A673 (cell line): ENCODE measurements at regions not wholly inside any gene's neighbourhood (a gene's known extent, or its start where the extent isn't known, plus 50 kb on each side); places are given as distances from the start of the nearest gene placed in this dataset.

ENCODE experiments used
- BruUV-seq: library from RNA; stranded (reverse); fragments of 400-500 nt; replicated peaks from 2 replicates; lab custom pipeline; 2021; lab: Mats Ljungman, UMichigan
- CTCF ChIA-PET: fragments of 300-600 bp; sonication (Branson Sonifier 250); formaldehyde crosslinking; loops from one replicate; lab custom pipeline; 2022; ENCODE audit warnings: antibody characterized with exemption; lab: Charles Lee
- POLR2A ChIA-PET: fragments of 300-600 bp; sonication (Branson Sonifier 250); formaldehyde crosslinking; loops from one replicate; lab custom pipeline; 2022; ENCODE audit warnings: antibody characterized with exemption; ENCODE audit not compliant: low non-redundant PET; lab: Charles Lee
- DNase-seq: peaks from one replicate; pipeline ENCODE4 v3.0.0-alpha.2; 2015; ENCODE audit warnings: low spot score
- H3K27ac ChIP-seq: fragments of 200-600 bp; sonication (generic); 2 replicates; pipeline ENCODE4 v1.5.1; 2016; ENCODE audit warnings: mixed run types, low read depth, mild to moderate bottlenecking, mixed read lengths, antibody characterized with exemption, low read length; ENCODE audit not compliant: poor library complexity, severe bottlenecking
- H3K27me3 ChIP-seq: fragments of 200-600 bp; sonication (generic); replicated peaks from 2 replicates; pipeline ENCODE4 v1.6.1; 2017; ENCODE audit warnings: mixed run types, low read depth, mild to moderate bottlenecking, mixed read lengths, antibody characterized with exemption, low read length; ENCODE audit not compliant: insufficient read depth, poor library complexity
- H3K36me3 ChIP-seq: fragments of 200-600 bp; sonication (generic); 2 replicates; pipeline ENCODE4 v1.6.1; 2016; ENCODE audit warnings: mixed run types, mild to moderate bottlenecking, mixed read lengths, antibody characterized with exemption, low read length; ENCODE audit not compliant: insufficient read depth, poor library complexity, severe bottlenecking
- H3K4me1 ChIP-seq: fragments of 200-600 bp; sonication (generic); 2 replicates; pipeline ENCODE4 v1.6.1; 2017; ENCODE audit warnings: mixed run types, mild to moderate bottlenecking, mixed read lengths, antibody characterized with exemption, low read length; ENCODE audit not compliant: insufficient read depth, poor library complexity, severe bottlenecking
- H3K4me3 ChIP-seq: fragments of 200-600 bp; sonication (generic); 2 replicates; pipeline ENCODE4 v1.5.1; 2016; ENCODE audit warnings: low read depth, mixed run types, mild to moderate bottlenecking, mixed read lengths, low read length; ENCODE audit not compliant: poor library complexity, severe bottlenecking
- H3K9me3 ChIP-seq: fragments of 200-600 bp; sonication (generic); 2 replicates; pipeline ENCODE4 v1.6.1; 2016; ENCODE audit warnings: mixed run types, low read depth, mild to moderate bottlenecking, mixed read lengths, antibody characterized with exemption, low read length; ENCODE audit not compliant: poor library complexity, severe bottlenecking
- CTCF ChIP-seq: fragments of 300-800, 200-600 bp; sonication (generic); conservative IDR thresholded peaks from 2 replicates; pipeline ENCODE4 v1.5.1; 2017; ENCODE audit warnings: low read depth, mild to moderate bottlenecking, antibody characterized with exemption, low read length, moderate library complexity, mixed read lengths
- EZH2 ChIP-seq: fragments of 200-600 bp; sonication (generic); IDR thresholded peaks from 2 replicates; pipeline ENCODE4 v1.6.1; 2017; ENCODE audit warnings: borderline replicate concordance, low read depth, mild to moderate bottlenecking, mixed read lengths, antibody characterized with exemption, low read length; ENCODE audit not compliant: poor library complexity, severe bottlenecking
- intact Hi-C: fragments of 100-400 bp; cut with micrococcal nuclease; formaldehyde crosslinking; loops from one replicate; pipeline ENCODE4 v1.10.0; 2022; ENCODE audit not compliant: unreplicated experiment

DNA sequence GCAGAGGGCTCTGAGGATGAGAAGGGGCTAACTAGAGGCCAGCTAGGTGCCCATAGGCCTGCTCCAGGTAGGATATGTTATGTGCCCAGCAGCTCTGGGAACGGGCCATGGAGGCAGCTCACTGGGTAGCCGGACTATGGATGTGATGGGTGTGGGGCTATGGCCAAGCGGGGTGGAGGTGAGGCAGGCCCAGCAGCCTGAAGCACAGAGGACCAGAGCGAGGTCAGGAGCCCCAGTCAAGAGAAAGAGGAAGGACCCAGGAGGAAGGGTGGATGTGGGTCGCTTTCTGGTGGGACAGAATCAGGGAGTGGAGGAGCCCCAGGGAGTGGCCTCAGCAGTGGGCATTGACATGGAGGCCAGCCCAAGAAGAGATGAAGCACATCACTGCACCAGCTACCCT is 117.9 kb upstream of the MLN start:
- Histone ChIP-seq H3K4me1 (no peaks in the 10 kb centered on the region), H3K9me3 (no peaks in the 10 kb centered on the region), H3K27me3 (no peaks in the 10 kb centered on the region), H3K36me3 (no peaks in the 10 kb centered on the region), H3K4me3 (no peak overlapping the region), H3K27ac (no peak overlapping the region)
- POLR2A ChIA-PET, result no interaction called here
- TF ChIP-seq EZH2 (no peak), CTCF (no peak)
- CTCF ChIA-PET, result no interaction called here
- DNase-seq, result no peak
- intact Hi-C loops, result no loop called here
- no TSS peak for BruUV-seq

- H3K27me3 ChIP-seq, result no peaks in the 10 kb centered on the region
- H3K36me3 ChIP-seq, result no peaks in the 10 kb centered on the region
- POLR2A ChIA-PET, result no interaction called here
- peaks cover 15% of the 10 kb centered on the region for H3K4me1 ChIP-seq
- no peaks in the 10 kb centered on the region for H3K9me3 ChIP-seq
- CTCF ChIA-PET, result no interaction called here
- no TSS peak for BruUV-seq
- H3K27ac ChIP-seq, result no peak overlapping the region
- no peak for TF ChIP-seq CTCF
- TF ChIP-seq EZH2, result no peak
- intact Hi-C loops, result no loop called here
- no peak overlapping the region for H3K4me3 ChIP-seq
- no peak for DNase-seq
These were observed 114.4 kb upstream of the MLN start for GRCh38 chr6:33918175-33918695.

GRCh38 chr6:33915134-33915533 is 111.3 kb upstream of the MLN start:
- Histone ChIP-seq H3K9me3 (no peaks in the 10 kb centered on the region), H3K27ac (no peak overlapping the region), H3K27me3 (no peaks in the 10 kb centered on the region), H3K36me3 (no peaks in the 10 kb centered on the region), H3K4me3 (no peak overlapping the region), H3K4me1 (peaks cover 15% of the 10 kb centered on the region)
- intact Hi-C loops, result no loop called here
- peak; percentile 68 for DNase-seq
- no TSS peak for BruUV-seq
- ChIA-PET CTCF (no interaction called here), POLR2A (no interaction called here)
- no peak for TF ChIP-seq EZH2

DNA sequence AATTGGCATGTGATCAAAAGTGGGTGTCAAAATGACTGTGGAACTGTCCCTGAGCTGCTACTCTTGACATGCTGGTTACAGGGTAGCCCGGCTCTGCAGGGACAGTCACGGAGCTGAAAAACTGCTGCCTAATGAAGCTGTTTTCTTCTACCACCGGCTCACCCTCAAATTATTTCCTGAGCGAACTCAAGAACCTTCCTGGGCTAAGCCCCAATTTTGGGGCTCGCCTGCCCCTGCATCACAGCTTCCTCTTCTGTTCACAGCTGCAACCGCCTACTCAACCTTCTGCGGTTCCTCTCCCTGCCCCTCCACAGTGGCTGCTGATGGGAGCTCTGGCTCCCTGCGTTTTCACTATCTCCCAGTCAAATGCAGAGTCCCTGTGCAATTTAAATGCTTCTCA is 110.8 kb upstream of the MLN start:
- Histone ChIP-seq H3K27ac (no peak overlapping the region), H3K36me3 (no peaks in the 10 kb centered on the region), H3K27me3 (no peaks in the 10 kb centered on the region), H3K9me3 (no peaks in the 10 kb centered on the region), H3K4me3 (no peak overlapping the region), H3K4me1 (peaks cover 15% of the 10 kb centered on the region)
- no TSS peak for BruUV-seq
- intact Hi-C loops, result no loop called here
- POLR2A ChIA-PET, result no interaction called here
- DNase-seq, result peak; percentile 10
- TF ChIP-seq CTCF, result no peak
- no peak for TF ChIP-seq EZH2
- CTCF ChIA-PET, result no interaction called here
